GM18861 (cell line): ENCODE measurements at regions not wholly inside any gene's neighbourhood (a gene's known extent, or its start where the extent isn't known, plus 50 kb on each side); places are given as distances from the start of the nearest gene placed in this dataset.

Experiments
- ATAC-seq: cut with Tn5 transposase; IDR thresholded peaks from one replicate; pipeline ENCODE4 v1.9.1; 2021; ENCODE audit not compliant: unreplicated experiment

DNA sequence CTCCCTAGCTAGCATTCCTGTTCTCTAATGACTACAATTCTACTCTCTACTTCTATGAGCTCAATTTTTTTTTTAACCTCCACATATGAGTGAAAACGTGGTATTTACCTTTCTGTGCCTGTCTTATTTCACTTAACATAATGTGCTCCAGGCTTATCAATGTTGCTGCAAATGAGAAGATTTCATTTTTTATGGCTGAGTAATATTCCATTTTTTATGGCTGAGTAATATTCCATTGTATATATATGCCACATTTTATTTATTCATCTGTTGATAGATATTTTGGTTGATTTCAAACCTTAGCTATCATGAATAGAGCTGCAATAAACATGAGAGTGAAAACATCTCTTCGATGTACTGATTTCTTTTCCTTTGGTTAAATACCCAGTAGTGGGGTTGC is 159.6 kb upstream of the TPK1 start:
- no peak for ATAC-seq

DNA sequence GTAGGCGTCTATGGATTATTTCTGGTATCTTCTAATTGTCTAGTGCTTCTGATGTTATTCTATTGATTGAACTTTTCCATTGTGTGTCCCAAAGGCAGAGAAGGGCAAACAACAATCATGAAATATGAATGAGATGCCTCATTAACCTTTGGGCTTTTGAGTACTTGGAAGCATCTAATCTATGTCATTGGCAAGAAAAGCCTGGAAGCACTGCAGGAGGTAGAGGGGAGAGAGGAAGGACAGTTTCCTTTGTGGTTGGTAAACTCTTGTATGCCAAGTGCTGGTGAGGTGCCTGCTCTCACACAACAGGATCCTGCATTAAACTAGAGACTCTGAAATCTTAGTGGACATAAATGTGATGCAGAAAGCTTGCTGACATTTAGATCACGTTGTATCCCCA is 155.2 kb upstream of the TPK1 start:
- ATAC-seq: no peak

DNA sequence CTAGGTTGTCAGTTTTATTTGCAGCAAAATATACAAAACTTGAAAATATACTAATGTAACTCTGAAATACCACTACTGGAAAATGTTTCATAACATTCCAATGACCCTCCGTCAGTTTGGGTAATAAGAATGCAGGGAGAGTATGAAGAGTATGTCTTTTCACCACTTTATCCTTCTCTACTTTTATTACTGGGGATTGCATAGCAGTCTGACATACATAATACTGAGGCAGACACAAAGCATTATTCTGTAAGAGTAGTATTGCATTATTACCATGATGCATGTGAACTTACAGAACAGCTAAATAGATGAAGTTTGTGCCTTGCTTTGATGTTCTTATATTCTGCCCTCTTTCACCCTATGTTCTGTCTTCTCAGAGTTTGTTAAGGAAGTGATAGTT is 151.8 kb upstream of the TPK1 start:
- no peak for ATAC-seq

DNA sequence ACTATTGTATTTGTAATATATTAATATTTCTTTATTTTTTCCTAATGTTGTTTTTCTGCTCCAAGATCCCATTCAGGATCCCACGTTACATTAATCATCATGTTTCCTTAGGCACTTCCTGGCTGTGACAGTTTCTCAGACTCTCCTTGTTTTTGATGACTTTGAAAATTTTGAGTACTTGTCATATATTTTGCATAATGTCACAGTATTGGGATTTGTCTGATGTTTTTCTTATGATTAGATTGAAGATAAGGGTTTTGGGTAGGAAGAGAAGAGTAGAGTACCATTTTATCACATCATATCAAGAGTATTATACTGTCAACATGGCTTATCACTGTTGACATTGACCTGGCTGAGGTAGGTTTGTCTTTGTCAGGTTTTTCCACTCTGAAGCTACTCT is 146.3 kb upstream of the TPK1 start:
- no peak for ATAC-seq

DNA sequence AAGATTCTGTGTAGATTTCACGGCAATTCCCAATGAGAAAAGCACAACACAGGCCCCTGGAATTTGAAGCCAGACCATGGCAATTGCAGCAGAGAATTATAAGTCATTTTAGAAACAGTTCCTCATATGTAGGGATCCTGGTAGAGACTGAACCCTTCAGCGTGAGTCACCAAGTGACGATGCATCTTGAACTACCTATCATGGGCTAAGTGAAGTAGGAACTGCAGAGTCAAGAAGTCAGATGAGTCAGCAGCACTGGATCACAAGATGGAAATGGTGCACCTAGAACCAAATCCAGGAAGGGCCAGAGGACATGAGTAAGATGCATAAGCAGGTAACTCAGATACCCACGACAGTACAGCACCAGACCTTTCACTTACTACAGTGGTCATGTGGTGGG is 140.0 kb upstream of the TPK1 start:
- ATAC-seq: no peak

DNA sequence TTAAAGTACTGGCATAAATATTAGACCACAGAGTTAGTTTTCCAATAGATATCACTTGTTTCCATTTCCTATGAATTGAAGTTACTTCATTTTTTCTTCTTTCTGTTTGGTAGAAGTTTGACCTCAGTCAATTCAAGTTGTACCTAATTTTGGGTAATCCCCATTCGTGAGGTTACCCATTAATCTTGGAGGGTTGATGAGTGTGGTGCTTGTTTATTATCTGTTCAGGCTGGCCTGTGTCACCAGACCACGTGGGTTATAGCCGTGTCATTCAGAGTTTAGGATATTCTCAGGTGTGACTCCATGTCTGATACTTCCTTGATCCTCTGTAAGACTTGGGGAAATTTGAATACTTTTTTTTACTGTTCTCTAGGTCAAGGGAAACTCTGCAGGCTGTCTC is 133.9 kb upstream of the TPK1 start:
- no peak for ATAC-seq

DNA sequence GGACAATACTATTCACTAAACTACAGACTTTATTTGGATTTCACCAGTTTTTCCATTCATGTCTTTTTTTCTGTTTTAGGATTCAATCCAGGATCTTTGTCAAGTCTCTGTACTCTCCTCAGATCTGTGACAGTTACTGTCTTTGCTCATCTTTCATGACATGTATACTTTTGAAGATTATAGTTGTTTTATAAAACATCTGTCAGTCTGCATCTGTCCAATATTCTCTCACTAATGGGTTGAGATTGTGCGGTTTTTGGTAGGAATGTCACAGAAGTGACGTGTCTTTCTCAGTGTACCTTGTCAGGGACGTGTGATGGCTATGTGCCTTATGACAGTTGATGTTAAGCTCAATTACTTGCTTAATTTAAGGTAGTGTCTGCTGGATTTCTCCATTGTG is 124.9 kb upstream of the TPK1 start:
- ATAC-seq: no peak

DNA sequence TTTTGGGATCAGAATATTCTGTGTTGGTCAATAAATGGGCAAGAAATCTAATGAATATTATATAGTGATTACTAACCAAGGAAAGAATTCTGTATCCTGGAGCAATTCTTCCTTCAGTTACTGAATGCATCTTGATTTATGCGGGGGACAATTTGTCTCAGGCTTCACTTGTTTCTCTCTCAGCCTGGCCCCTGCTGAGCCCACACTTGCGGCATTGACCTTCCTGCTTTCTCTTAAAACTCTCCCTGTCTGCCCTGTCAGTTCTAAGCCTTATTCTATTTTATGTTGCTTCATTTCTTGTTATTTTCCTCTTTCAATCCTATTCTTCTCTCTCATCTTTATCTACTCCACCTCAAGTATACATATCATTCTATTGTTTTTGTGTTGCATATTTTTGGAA is 122.1 kb upstream of the TPK1 start:
- no peak for ATAC-seq

DNA sequence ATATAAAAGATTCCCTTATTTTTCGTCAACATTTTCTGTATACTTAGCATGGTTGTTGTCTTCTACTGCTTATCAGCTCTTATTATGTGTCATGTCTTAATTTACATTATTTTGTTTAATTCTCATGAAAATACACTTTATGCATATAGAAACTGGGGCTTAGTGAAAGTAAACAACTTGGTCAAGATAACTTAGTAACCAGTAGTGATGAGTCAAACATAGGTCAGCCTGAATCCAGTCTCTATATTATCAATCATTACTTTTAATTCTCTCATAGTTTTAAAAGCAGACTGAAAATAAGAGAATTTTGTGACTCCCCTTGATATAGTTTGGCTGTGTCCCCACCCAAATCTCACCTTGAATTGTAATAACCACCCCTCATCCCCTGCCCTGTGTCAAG is 119.6 kb upstream of the TPK1 start:
- no peak for ATAC-seq

DNA sequence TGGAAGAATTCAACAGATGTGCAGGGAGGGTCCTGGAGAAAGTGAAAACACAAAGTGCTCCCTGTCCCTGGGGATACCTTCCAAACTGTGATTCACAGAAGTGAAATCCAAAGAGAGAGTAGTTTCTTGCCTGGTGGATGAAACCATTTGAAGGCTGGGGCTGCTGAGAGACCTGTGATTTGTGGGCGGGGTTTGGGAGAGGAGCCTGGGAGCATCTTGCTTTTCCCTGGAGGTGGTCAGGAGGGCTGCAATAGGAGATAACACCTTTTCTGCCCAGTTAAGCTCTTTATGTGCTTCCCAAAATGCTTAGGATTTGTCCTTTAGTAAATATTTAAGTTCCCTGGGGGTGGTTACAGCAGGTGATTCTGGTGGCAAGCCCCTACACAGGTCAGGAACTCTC is 105.3 kb upstream of the TPK1 start:
- no peak for ATAC-seq

DNA sequence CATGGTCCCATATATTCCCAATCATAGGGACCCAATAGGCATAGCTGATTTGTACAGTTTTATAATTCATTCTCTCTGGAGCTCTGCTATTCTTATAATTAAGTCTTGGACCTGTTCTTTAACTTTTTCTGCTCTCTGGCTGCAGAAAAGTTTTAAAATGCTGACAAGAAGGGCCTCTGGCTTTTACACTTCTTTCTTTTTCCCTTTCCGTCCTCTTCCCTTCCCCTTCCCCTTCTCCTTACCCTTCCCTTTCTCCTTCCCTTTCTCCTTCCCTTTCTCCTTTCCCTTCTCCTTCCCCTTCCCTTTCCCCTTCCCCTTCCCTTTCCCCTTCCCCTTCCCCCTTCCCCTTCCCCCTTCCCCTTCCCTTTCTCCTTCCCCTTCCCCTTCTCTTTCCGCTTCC is 101.3 kb upstream of the TPK1 start:
- ATAC-seq: no peak

DNA sequence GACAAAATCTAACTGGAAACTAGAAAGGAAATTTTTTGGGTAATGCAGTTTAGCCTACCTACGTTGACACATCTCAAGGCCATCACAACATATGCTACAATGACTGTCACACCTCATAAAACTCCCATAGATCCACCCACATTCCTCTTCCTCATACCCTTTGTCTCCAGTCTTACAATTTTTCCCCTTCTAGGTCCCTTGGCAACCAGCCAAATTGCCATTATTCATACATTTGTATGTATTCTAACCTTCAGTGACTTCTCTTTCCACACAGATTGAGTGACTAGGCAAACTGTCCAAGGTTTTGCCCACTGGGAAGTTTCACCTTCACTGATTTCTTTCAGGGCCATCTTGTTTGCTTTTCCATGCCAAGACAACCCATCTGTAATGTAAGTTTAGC is 100.5 kb upstream of the TPK1 start:
- ATAC-seq: no peak

DNA sequence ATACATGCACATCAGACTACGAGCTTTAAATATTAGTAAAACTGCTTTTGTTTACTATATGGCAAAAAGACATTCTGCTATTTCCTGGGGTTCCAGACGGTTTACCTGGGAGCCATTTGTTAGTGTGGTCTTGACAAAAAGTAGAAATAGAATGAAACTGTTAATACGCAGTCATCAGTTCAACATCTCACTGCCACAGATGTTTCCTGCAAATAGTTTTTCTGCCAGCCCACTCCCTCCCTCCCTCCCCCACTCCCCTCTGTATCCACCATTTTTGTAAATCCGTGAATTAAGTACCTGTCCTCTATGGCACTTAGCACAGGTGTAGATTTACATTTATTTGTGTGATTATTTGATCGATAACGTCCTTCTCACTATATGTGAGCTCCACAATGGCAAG is 74.6 kb upstream of the TPK1 start:
- no peak for ATAC-seq

DNA sequence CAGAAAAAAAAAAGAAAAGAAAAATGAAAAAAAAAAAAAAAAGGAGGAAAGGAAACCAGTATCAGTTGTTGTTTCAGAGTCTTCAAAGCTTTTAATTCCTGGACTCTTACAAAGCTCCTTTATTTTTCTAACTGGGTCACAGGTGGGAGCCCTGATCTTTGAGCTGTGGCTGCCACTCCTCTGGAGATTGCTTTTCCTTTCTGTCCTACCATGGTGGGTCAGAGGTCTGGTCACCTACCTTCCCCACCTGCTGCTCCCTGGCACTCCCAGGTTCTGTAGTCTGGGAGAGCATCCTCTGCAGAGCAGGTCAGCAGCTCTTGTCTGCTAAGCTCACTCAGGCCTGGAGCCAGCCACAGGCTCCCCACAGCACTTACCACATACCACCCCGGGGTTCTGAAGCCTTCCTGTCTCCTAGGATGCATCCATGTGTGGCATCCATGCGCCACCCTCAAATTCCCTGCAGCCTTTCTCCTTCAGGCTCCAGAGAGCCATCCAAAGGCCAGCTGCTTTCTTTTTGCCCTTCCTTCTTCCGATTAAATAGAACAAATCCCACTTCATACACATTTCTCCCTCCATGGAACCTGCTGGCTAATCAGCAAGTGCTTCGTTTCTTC is 73.2 kb upstream of the TPK1 start:
- ATAC-seq: no peak

DNA sequence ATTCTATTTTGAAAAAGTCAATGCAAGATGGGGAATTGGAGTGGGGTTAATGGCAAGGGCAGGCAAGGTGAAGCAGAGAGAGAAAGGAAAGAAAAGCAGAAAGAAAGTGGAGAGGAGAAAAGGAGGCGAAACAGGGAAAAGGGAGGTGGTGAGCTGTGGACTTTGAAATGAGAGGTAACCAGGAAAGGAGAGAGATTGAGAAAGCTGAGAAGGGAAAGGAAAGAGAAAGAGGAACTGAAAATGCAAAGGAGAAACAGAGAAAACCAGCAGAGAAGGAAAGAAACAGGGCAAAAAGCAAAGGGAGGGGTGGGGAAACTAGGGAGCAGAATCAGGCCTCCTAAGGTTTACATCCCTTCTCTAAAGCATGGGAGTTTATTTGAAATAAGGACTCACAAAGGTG is 72.5 kb upstream of the TPK1 start:
- no peak for ATAC-seq

DNA sequence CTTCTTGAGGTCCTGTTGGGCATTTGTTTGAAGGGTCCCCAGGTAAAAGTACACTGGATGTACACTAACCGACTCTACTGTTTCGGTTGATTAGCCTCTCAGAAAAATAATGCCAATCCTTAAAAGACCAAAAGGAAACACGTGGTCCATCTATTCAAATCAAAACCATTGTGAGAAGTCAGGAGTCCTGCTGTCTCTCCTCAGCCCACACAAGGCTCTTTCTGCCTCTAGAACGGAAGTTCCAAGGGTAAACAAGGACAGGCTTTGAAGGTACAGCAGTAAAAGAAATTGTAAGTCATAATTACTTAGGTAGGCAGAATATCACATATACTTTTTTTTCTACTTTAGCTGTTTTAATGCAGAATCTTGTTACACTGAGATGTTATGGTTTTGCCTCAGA is 71.7 kb upstream of the TPK1 start:
- ATAC-seq: peak; percentile 82

DNA sequence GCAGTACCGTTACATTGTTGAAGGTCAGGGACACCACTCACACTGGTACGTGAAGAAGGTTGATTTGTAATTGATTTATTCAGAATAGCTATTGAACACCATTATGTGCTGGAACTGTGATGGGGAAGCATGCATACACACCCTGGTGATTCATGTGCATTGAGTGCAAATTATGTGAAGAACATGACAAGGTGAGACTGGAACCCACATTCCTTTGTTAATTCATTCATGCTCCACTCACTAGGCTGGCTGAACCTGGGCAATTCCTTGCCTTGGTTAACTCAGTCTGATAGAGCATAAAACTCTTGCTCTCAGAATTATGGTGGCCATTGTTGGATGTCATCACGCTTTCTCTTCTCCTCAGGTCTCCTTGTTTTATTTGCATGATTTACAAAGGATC is 67.3 kb upstream of the TPK1 start:
- ATAC-seq: no peak

DNA sequence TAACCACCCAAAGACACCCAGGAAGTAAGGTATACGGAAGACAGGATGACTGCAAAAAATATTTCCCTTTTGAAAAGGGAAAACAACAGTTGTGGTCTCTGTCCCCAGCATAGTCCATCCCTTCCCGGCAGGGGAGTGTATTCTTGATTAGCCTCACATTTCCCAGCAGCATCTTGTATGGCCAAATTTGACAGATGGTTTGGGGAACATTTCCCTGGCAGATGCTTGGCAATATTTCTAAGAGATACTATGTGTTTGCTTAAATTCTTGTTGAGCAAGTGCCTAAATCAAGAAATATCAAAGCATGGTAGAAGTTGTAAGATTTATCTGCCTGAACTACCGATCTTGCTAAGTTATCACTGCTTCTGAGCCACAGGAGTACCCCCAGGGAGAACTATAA is 56.9 kb upstream of the TPK1 start:
- ATAC-seq: no peak
